ENCODE measurements at regions not wholly inside any gene's neighbourhood (a gene's known extent, or its start where the extent isn't known, plus 50 kb on each side); places are given as distances from the start of the nearest gene placed in this dataset.

- DNase-seq (ENCODE audit: low spot score) (no peak), ATAC-seq (no peak), FAIRE-seq (no peak)
- ChIA-PET POLR2A (no interaction called here), CTCF (ENCODE audit: low intra/inter-chr PET ratio, low total read pairs) (no interaction called here)
- Histone ChIP-seq H2AFZ (ENCODE audit: low read length) (no peak overlapping the region), H3K27ac (ENCODE audit: extremely low read length, insufficient read depth, low read length) (no peak overlapping the region), H4K20me1 (ENCODE audit: insufficient read depth, low read length) (no peaks in the 10 kb centered on the region), H3K79me2 (ENCODE audit: insufficient read depth, low read length) (no peaks in the 10 kb centered on the region), H3K4me1 (ENCODE audit: insufficient read depth, low read length) (no peaks in the 10 kb centered on the region), H3K4me3 (replicated peaks in 1 of 3; ENCODE audit: insufficient read depth in 1 of 3, low read depth in 2 of 3, low read length in 3 of 3) (no peak overlapping the region), H3K9me3 (ENCODE audit: low read length) (no peaks in the 10 kb centered on the region), H3K9ac (ENCODE audit: insufficient read depth, low read depth, low read length) (no peak overlapping the region), H3K4me2 (ENCODE audit: low read depth, low read length) (no peak overlapping the region), H3K36me3 (replicated peaks in 1 of 2; ENCODE audit: control insufficient read depth in 1 of 2, insufficient read depth in 2 of 2, low read length in 2 of 2) (no peaks in the 10 kb centered on the region), H3K27me3 (ENCODE audit: control insufficient read depth in 1 of 2, insufficient read depth in 2 of 2, low read length in 2 of 2) (no peaks in the 10 kb centered on the region)
- TF ChIP-seq ZSCAN25 (CRISPR knock-in tag; IDR thresholded peaks at IDR 0.05): no peak
- TF ChIP-seq JUN (CRISPR knock-in tag; IDR thresholded peaks at IDR 0.05): no peak
- TF ChIP-seq FOSL1 (CRISPR knock-in tag; IDR thresholded peaks at IDR 0.05; ENCODE audit: borderline replicate concordance): no peak
- no peak for TF ChIP-seq ARHGAP35 (CRISPR knock-in tag; IDR thresholded peaks at IDR 0.05; ENCODE audit: borderline replicate concordance)
- no peak for TF ChIP-seq BRF2 (CRISPR knock-in tag; IDR thresholded peaks at IDR 0.05)
- TF ChIP-seq FOXO1 (CRISPR knock-in tag; IDR thresholded peaks at IDR 0.05): no peak
- TF ChIP-seq ZNF552 (CRISPR knock-in tag; IDR thresholded peaks at IDR 0.05; ENCODE audit: borderline replicate concordance): no peak
- TF ChIP-seq ISL2 (CRISPR knock-in tag; IDR thresholded peaks at IDR 0.05): no peak
- TF ChIP-seq DZIP1 (CRISPR knock-in tag; IDR thresholded peaks at IDR 0.05): no peak
- no peak for TF ChIP-seq ZNF703 (CRISPR knock-in tag; IDR thresholded peaks at IDR 0.05; ENCODE audit: borderline replicate concordance)
- no peak for TF ChIP-seq ZNF292 (CRISPR knock-in tag; IDR thresholded peaks at IDR 0.05; ENCODE audit: borderline replicate concordance, low read depth)
- TF ChIP-seq STAG1 (CRISPR knock-in tag; IDR thresholded peaks at IDR 0.05): no peak
- in situ Hi-C loops (cut with HindIII; ENCODE audit: extremely low pct_ligation_motif_present, low pct_unique_long_range_greater_than_20kb): no loop called here
- WGBS (ENCODE audit: low lambda C conversion rate): 2% methylated on average over 5 of the region's 5 CpGs
- BruUV-seq (replicated peaks): no TSS peak
- intact Hi-C loops (cut with micrococcal nuclease; ENCODE audit: unreplicated experiment): no loop called here
Measured at GRCh38 chr4:165779950-165780670, 92.9 kb upstream of the TLL1 start.
